NCI-H2107 treated with DMSO at 0.1 percent for 48 hours (cell line): ENCODE measurements at regions not wholly inside any gene's neighbourhood (a gene's known extent, or its start where the extent isn't known, plus 50 kb on each side); places are given as distances from the start of the nearest gene placed in this dataset.

Source experiments
- DNase-seq: peaks from one replicate; lab custom pipeline; 2025; ENCODE audit not compliant: unreplicated experiment; lab: John Stamatoyannopoulos, UW

GRCh38 chr2:515441-516127, 161.6 kb downstream of the TMEM18 start:
- no peak for DNase-seq

GRCh38 chr2:513981-514706, 163.1 kb downstream of the TMEM18 start:
- DNase-seq, result no peak

DNA sequence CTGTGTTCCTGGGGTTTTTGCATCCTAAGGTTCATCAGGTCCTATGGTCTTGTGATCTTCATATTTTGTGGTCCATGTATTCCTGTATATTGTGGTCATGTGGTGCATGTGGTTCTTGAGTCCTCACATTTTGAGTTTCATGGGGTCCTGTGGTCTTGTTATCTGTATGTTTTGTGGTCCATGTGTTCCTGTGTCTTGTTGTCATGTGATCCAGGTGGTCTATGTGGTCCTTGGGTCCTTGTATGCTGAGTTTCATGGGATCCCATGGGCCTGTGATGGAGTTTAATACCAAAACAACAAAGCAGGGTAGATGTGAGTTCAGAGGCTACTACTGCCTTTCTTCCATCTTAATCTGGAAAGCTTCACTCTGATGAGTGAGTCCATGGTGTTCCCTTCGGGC, 166.4 kb downstream of the TMEM18 start:
- no peak for DNase-seq

GRCh38 chr2:509888-510287, 167.3 kb downstream of the TMEM18 start:
- no peak for DNase-seq

DNA sequence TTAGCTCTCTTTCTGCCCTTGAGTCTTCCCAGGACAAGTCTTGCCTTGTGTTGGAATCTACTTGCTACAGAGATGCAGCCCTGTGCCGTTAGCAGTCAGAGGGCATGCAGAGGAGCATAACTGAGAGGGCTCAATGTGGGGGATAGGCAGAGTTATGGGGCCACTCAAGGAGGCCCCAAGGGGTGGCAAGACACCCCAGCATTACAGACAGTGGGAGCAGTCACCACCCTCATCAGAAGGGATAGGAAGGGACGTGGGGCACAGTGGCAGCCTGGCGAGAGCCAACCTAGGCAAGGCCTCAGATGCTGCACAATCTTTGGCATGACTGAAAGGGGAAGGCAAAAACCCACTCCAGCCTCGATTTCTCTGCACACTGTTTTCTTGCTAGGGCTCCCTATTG, 169.1 kb downstream of the TMEM18 start:
- DNase-seq, result no peak

DNA sequence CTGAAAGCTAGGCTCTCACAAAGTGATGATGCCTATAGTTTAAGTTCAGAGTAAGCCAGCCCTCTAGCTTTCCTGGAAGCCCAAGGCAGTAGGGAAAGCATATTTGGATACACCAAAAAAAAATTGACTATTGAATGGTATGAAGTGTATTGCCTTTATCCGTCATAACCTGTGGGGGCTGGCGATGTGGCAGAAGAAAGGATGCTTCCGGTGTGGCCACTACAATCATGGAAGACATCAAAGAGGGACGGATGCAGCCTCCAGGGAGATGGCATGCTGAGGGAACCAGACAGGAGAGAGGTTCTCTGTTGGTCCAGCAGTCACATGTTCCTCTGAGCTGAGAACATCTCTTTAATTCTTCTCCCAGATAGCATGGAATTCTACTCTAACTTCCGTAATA, 170.3 kb downstream of the TMEM18 start:
- no peak for DNase-seq

DNA sequence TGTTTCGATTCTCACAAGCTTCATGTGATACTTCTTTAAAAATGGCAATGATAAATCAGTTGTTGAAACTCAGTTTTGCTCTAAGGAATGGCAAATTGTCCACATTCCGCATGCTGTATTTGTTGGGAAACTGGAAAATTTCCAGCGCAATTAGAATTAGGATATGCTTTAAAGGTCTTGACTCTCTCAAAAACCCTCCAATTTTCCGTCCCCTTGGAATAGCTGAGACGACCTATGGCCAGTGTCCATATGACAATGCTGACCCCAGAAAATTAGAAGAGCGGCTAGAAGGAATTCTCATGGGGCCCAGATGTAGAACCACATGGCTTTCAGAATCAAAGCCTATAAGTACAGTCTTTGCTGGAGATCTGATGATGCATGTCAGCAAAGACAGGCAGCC, 170.8 kb downstream of the TMEM18 start:
- no peak for DNase-seq

GRCh38 chr2:505941-506340, 171.3 kb downstream of the TMEM18 start:
- no peak for DNase-seq

- no peak for DNase-seq
Observed at GRCh38 chr2:503288-503999, 173.8 kb downstream of the TMEM18 start.

DNA sequence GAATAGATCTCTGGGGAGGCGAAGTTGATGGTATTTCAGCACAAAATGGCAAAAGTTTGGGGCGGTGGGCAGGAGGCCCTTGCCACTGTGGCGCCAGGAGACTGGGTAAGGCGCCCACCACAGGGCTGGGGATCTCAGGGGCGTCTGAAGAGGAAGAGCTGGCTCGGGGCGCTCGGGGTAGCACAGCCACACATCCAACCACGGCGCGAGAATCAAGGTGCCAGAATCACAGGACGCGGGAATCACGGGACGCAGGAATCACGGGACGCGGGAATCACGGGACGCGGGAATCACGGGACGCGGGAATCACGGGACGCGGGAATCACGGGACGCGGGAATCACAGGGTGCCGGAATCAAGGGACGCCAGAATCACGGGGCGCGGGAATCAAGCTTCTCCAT, 174.4 kb downstream of the TMEM18 start:
- DNase-seq, result no peak

- DNase-seq, result no peak
Observed at GRCh38 chr2:501667-502066, 175.5 kb downstream of the TMEM18 start.

DNA sequence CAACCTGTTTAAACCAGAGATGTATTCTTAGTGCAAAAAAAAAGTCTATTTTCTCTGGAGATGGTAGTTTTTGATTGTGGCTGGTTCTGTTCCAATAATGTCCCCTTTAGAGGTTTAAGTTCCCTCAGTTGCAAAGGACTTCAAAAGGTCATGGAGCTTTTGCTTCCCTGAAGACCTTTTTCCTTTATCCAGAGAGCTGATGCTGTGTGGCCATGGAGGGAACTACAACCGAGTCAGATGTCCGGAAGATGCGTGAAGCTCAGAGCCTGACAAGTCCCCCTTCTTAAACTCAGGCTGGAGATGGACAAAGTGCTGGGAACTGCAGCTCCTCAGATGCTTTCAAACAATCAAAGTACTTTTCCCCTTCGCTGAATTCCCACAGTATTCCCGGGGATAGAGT, 176.1 kb downstream of the TMEM18 start:
- no peak for DNase-seq

DNA sequence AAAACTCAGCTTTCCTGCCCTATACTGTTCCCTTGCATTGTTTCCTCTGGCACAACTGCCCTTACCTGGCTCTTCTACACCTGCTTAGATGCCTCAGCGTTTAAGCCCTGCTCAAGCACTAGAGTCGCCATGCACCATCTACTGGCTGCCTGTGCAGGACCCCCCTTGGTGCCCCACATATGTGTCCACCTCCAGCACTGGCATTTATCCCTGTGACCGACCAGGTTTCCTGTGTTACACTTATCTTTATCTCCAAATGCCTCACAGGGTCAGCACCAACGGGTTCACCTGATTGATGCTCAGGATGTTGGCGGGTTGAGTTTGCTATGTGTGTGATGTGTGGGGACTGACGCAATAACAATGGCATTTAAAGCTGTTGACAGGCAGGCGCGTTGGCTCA, 177.5 kb downstream of the TMEM18 start:
- DNase-seq, result no peak

DNA sequence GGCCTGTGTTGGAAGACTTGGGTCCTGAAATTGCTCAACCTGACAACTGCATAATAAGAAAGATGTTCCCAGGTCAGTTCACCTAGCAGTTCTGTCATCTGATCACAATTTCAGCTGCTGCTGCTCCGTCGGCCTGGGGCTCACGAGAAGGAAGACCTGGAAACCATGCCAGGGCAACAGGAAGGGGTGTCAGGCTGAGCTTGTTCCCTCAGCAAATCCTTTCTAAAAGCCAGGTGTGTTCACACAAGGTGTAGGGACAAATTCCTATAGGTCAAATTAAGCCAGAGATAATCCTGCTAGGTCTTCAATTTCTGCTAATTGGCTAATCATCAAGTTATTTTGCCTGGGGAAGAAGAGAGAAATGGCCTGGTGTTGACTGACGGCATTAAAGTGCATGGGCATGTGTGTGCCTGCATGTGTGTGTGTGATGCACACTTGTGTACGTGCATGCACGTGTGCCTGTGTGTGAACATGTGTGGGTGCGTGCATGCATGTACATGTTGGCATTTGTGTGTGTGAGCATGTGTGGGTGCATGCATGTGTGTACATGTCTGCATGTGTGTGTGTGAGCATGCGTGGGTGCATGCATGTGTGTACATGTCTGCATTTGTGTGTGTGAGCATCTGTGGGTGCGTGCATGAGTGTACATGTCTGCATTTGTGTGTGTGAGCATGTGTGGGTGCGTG, 178.6 kb downstream of the TMEM18 start:
- DNase-seq, result no peak

DNA sequence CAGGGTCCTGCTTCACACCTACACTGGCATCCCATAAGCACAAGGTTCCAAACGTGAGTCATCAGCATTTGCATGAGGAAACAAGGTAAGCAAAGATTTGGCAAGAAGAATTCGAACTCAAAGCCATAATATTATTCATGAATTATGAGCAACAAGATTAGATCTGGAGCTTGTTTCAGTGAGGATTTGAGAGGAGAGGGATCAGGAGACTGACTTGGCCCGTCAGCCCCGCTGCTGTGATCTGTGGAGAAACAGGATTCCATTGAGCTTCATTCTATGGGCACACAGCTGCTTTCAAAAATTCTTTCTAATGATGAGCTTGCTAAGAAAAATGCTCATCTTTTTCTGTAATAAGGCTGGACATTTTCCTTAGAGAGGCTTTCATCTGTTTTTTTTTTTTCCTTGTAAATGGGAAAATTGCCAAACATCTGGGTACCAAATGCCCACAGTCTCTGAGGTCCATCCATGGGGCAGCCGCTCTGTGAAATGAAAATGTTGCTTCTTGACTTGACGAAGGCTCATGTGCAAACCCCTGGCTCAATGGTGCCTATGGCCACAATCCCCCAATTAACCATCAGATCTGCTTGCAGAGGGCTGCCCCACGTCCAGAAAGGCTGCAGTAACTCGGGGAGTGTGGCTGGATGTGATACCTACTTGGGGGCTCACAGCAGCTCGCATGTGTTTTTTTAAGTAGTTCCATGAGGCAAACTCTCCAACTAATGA, 179.3 kb downstream of the TMEM18 start:
- DNase-seq, result no peak

- no peak for DNase-seq
Observed at GRCh38 chr2:496729-497128, 180.5 kb downstream of the TMEM18 start.

DNA sequence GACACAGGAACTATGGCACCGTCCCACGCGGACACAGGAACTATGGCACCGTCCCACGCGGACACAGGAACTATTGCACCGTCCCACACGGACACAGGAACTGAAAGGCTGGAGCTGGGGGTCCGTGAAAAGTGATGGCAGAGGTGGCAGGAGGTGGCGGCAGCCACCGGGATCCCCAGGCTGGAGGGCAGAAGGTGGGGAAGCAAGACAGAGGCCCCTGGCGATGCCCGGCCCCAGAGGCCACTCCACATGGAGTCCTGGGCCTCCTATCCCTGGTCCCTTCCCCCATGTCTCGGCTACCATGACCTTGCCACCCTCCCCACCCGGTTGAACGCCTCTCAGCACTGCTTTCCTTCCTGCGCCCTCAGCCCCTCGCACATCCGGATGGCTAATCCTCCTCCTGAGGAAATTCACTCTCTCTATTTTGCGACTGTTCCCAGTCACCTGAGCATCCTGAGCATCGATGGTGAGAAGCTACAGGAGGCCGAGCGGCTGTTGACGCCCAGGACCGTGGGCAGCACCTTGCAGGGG, 181.4 kb downstream of the TMEM18 start:
- no peak for DNase-seq

- no peak for DNase-seq
Observed at GRCh38 chr2:494853-495252, 182.4 kb downstream of the TMEM18 start.

GRCh38 chr2:493228-493627, 184.0 kb downstream of the TMEM18 start:
- DNase-seq, result no peak

DNA sequence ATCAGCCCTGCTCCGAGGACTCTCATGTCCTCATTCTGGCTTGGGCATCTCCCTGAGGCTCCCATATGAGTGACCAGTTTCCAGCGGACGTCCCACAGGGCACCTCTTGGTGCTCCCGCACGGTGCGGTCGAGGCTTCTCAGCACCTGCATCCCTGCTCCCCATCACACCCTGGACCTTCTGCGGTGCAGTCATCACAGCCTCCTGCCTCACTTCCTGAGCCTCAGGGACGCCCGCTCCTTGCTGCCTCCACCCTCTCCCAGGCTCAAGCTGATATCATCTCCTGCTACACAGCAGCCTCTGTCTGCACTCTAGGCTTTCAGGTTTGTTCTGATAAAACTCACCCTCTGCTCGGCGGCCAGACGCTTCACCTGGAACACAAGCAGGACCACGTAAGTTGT, 185.0 kb downstream of the TMEM18 start:
- no peak for DNase-seq

GRCh38 chr2:489838-490237, 187.4 kb downstream of the TMEM18 start:
- DNase-seq, result no peak
